ENCODE measurements at regions not wholly inside any gene's neighbourhood (a gene's known extent, or its start where the extent isn't known, plus 50 kb on each side); places are given as distances from the start of the nearest gene placed in this dataset.

DNA sequence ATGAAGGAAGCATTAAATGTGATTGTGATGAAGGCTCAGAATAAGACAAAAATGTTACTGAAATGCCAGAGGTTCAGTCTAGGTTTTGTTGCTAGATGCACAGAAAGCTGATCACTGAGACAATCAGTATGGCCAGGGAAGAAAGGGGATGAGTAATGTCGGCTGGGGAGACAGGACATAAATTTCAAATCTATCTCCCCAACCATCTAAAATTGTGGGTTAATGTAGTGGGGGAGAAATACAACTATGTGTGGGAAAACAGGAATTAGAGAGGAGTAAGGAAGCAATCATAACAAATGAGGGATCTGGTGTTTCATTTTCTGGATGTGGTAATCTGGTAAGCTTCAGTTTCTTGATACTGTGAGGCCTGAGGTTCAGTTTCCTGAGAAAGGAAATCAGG, 1111.0 kb downstream of the XPNPEP1 start:
- BruUV-seq (replicated peaks), result no TSS peak
- no peak overlapping the region for H3K27ac Mint-ChIP-seq (ENCODE audit: unreplicated experiment)
- Histone ChIP-seq H3K9me3 (no peaks in the 10 kb centered on the region), H3K36me3 (ENCODE audit: control insufficient read depth, insufficient read depth, low read length) (no peaks in the 10 kb centered on the region), H3K4me1 (no peaks in the 10 kb centered on the region), H3K27me3 (replicated peaks; ENCODE audit: control insufficient read depth, insufficient read depth, low read length) (no peaks in the 10 kb centered on the region), H3K4me3 (ENCODE audit: low read depth, low read length) (no peak overlapping the region)
- TF ChIP-seq, protein P1, sequence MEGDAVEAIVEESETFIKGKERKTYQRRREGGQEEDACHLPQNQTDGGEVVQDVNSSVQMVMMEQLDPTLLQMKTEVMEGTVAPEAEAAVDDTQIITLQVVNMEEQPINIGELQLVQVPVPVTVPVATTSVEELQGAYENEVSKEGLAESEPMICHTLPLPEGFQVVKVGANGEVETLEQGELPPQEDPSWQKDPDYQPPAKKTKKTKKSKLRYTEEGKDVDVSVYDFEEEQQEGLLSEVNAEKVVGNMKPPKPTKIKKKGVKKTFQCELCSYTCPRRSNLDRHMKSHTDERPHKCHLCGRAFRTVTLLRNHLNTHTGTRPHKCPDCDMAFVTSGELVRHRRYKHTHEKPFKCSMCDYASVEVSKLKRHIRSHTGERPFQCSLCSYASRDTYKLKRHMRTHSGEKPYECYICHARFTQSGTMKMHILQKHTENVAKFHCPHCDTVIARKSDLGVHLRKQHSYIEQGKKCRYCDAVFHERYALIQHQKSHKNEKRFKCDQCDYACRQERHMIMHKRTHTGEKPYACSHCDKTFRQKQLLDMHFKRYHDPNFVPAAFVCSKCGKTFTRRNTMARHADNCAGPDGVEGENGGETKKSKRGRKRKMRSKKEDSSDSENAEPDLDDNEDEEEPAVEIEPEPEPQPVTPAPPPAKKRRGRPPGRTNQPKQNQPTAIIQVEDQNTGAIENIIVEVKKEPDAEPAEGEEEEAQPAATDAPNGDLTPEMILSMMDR (IDR thresholded peaks at IDR 0.05; ENCODE audit: insufficient read depth in 1 of 2, low read depth in 1 of 2, low read length in 1 of 2, severe bottlenecking in 1 of 2, unreplicated experiment in 1 of 2), result no peak
- H3K4me1 Mint-ChIP-seq (ENCODE audit: low read depth, unreplicated experiment), result no peaks in the 10 kb centered on the region
- ChIA-PET CTCF (no interaction called here), POLR2A (no interaction called here)
- no peak for DNase-seq
- H3K36me3 Mint-ChIP-seq (ENCODE audit: insufficient read depth, unreplicated experiment), result no peaks in the 10 kb centered on the region
- H3K27me3 Mint-ChIP-seq (ENCODE audit: insufficient read depth, unreplicated experiment), result peaks cover 6% of the 10 kb centered on the region
- no peak overlapping the region for H3K4me3 Mint-ChIP-seq (ENCODE audit: unreplicated experiment)
- H3K9me3 Mint-ChIP-seq (ENCODE audit: unreplicated experiment), result no peaks in the 10 kb centered on the region
- intact Hi-C loops (cut with micrococcal nuclease; ENCODE audit: unreplicated experiment), result no loop called here

DNA sequence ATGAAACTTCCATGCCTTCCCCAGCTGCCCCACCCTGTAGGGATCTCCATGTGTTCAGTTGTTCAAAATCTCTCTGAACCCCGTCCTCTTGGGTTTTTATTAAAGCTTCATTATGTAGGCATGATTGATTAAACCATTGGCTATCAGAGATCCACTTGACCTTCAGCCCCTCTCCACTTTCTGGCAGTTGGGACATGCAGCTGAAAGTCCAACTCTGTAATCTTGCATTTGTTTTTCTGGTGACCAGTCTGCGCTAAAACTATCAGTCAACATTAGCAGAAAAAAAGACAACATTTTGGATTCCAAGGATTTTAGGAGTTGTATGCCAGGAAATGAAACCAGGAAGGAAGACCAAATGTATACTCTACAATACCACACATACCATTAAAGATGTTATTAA, 1115.1 kb downstream of the XPNPEP1 start:
- Histone ChIP-seq H3K27me3 (replicated peaks; ENCODE audit: control insufficient read depth, insufficient read depth, low read length) (no peaks in the 10 kb centered on the region), H3K9me3 (no peaks in the 10 kb centered on the region), H3K36me3 (ENCODE audit: control insufficient read depth, insufficient read depth, low read length) (no peaks in the 10 kb centered on the region), H3K4me1 (no peaks in the 10 kb centered on the region), H3K4me3 (ENCODE audit: low read depth, low read length) (no peak overlapping the region)
- POLR2A ChIA-PET, result no interaction called here
- CTCF ChIA-PET, result no interaction called here
- Mint-ChIP-seq H3K4me1 (ENCODE audit: low read depth, unreplicated experiment) (no peaks in the 10 kb centered on the region), H3K36me3 (ENCODE audit: insufficient read depth, unreplicated experiment) (no peaks in the 10 kb centered on the region), H3K27ac (ENCODE audit: unreplicated experiment) (no peak overlapping the region), H3K27me3 (ENCODE audit: insufficient read depth, unreplicated experiment) (no peaks in the 10 kb centered on the region), H3K4me3 (ENCODE audit: unreplicated experiment) (no peak overlapping the region), H3K9me3 (ENCODE audit: unreplicated experiment) (no peaks in the 10 kb centered on the region)
- TF ChIP-seq, protein P1 (IDR thresholded peaks at IDR 0.05; ENCODE audit: insufficient read depth in 1 of 2, low read depth in 1 of 2, low read length in 1 of 2, severe bottlenecking in 1 of 2, unreplicated experiment in 1 of 2), result no peak
- BruUV-seq (replicated peaks), result no TSS peak
- DNase-seq, result no peak
- intact Hi-C loops (cut with micrococcal nuclease; ENCODE audit: unreplicated experiment), result no loop called here

DNA sequence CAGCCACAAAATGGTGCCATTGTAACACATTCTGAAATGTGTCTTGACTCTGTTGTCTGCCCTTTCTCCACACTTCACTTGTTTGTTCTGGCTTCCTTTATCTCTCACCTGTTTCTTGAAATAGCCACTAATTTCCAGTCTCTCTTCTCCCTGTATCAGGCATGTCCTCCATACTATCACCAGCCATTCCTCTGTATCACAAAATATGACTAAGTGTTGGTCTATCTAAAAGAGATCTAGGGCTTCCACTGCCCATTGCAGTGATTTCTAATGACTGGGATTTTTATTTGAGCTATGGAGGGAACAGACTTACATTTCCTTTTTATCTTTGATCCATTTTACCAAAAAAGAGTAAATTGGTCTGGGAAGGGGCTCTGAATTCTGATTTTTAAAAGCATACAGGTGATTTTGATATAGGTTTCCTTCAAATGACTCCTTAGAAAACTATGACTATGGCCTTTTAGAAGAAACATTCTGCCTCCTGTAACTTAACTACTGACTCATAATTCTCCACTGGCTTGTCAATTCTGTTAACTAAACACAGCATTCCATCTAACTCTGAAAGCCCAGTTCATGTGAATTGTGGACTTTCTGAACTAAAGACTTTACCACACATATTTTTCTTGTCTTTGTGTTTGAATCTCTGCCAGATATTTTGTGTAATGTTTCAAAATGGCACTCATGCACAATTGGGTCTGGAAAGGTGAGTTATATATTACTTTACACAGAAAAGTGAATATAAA, 1121.4 kb downstream of the XPNPEP1 start:
- H3K4me1 Mint-ChIP-seq (ENCODE audit: low read depth, unreplicated experiment), result no peaks in the 10 kb centered on the region
- ChIA-PET POLR2A (no interaction called here), CTCF (no interaction called here)
- Histone ChIP-seq H3K4me1 (no peaks in the 10 kb centered on the region), H3K9me3 (no peaks in the 10 kb centered on the region), H3K4me3 (ENCODE audit: low read depth, low read length) (no peak overlapping the region), H3K27me3 (replicated peaks; ENCODE audit: control insufficient read depth, insufficient read depth, low read length) (no peaks in the 10 kb centered on the region), H3K36me3 (ENCODE audit: control insufficient read depth, insufficient read depth, low read length) (no peaks in the 10 kb centered on the region)
- no peak overlapping the region for H3K4me3 Mint-ChIP-seq (ENCODE audit: unreplicated experiment)
- intact Hi-C loops (cut with micrococcal nuclease; ENCODE audit: unreplicated experiment), result no loop called here
- H3K36me3 Mint-ChIP-seq (ENCODE audit: insufficient read depth, unreplicated experiment), result no peaks in the 10 kb centered on the region
- H3K27ac Mint-ChIP-seq (ENCODE audit: unreplicated experiment), result no peak overlapping the region
- no peaks in the 10 kb centered on the region for H3K27me3 Mint-ChIP-seq (ENCODE audit: insufficient read depth, unreplicated experiment)
- DNase-seq, result no peak
- TF ChIP-seq, protein P1 (IDR thresholded peaks at IDR 0.05; ENCODE audit: insufficient read depth in 1 of 2, low read depth in 1 of 2, low read length in 1 of 2, severe bottlenecking in 1 of 2, unreplicated experiment in 1 of 2), result no peak
- no peaks in the 10 kb centered on the region for H3K9me3 Mint-ChIP-seq (ENCODE audit: unreplicated experiment)
- no TSS peak for BruUV-seq (replicated peaks)
